H1 (cell line): ENCODE measurements at regions not wholly inside any gene's neighbourhood (a gene's known extent, or its start where the extent isn't known, plus 50 kb on each side); places are given as distances from the start of the nearest gene placed in this dataset.

Source experiments
- CBX5 ChIP-seq: fragments of 300-800, 300-1000 bp; sonication (generic); IDR thresholded peaks from 2 replicates; pipeline ENCODE4 v1.7.1; 2016; ENCODE audit warnings: antibody characterized with exemption, low read length, low read depth
- CEBPB ChIP-seq: IDR thresholded peaks from 2 replicates; pipeline ENCODE4 v1.6.1; 2012; ENCODE audit warnings: low read depth, low read length
- CHD1 ChIP-seq: IDR thresholded peaks from 2 replicates; pipeline ENCODE4 v1.6.1; 2012; ENCODE audit warnings: low read depth, low read length, improper control_type of control experiment
- EP300 ChIP-seq, 2 experiments: IDR thresholded peaks; 1 replicate in 1 of 2; 2 replicates in 1 of 2; pipeline ENCODE4 v1.6.1; 2011 to 2012; ENCODE audit warnings: low read depth in 2 of 2, low read length in 2 of 2, mild to moderate bottlenecking in 2 of 2, borderline replicate concordance in 1 of 2, inconsistent platforms in 1 of 2, moderate library complexity in 1 of 2
- EZH2 ChIP-seq: fragments of 200-600 bp; sonication (generic); IDR thresholded peaks from 2 replicates; pipeline ENCODE4 v1.7.1; 2012; ENCODE audit warnings: low read depth, mild to moderate bottlenecking, moderate library complexity, low read length, inconsistent platforms; ENCODE audit not compliant: severe bottlenecking
- HDAC6 ChIP-seq: IDR thresholded peaks from one replicate; pipeline ENCODE4 v1.7.1; 2012; ENCODE audit warnings: low read depth, mild to moderate bottlenecking, inconsistent platforms, low read length, moderate library complexity
- JUN ChIP-seq: IDR thresholded peaks from 2 replicates; pipeline ENCODE4 v1.6.1; 2011; ENCODE audit warnings: low read depth, mild to moderate bottlenecking, improper control_type of control experiment, low read length
- JUND ChIP-seq: IDR thresholded peaks from 2 replicates; pipeline ENCODE4 v1.6.1; 2011; ENCODE audit warnings: mild to moderate bottlenecking, improper control_type of control experiment, low read length
- KDM1A ChIP-seq: fragments of 200-600, 300-600 bp; sonication (generic); IDR thresholded peaks from 2 replicates; pipeline ENCODE4 v1.7.1; 2016; ENCODE audit warnings: mild to moderate bottlenecking, low read length, borderline replicate concordance
- POLR2A ChIP-seq, 2 experiments: IDR thresholded peaks; 1 replicate in 1 of 2; 2 replicates in 1 of 2; pipeline ENCODE4 v1.6.1; 2011; ENCODE audit warnings: low read depth in 2 of 2, low read length in 2 of 2, mild to moderate bottlenecking in 2 of 2; ENCODE audit errors: control extremely low read depth in 1 of 2
- RAD21 ChIP-seq, 2 experiments: IDR thresholded peaks in 1 of 2; conservative IDR thresholded peaks in 1 of 2; 2 replicates each; pipeline ENCODE4 v1.6.1; 2011; ENCODE audit warnings: low read depth in 2 of 2, low read length in 2 of 2, improper control_type of control experiment in 1 of 2, inconsistent platforms in 1 of 2, mild to moderate bottlenecking in 1 of 2, moderate library complexity in 1 of 2
- SIN3A ChIP-seq, 2 experiments: IDR thresholded peaks in 1 of 2; conservative IDR thresholded peaks in 1 of 2; 2 replicates each; pipeline ENCODE4 v1.6.1; 2011 to 2012; ENCODE audit warnings: low read length in 2 of 2, improper control_type of control experiment in 1 of 2, low read depth in 1 of 2, mild to moderate bottlenecking in 1 of 2
- YY1 ChIP-seq: IDR thresholded peaks from 2 replicates; pipeline ENCODE4 v1.6.1; 2011; ENCODE audit warnings: low read depth, mild to moderate bottlenecking, low read length
- TF ChIP-seq, protein P1 (sequence below), 3 experiments: IDR thresholded peaks; 1 replicate in 2 of 3; 2 replicates in 1 of 3; pipeline versions ENCODE4 v1.5.1 to v1.6.1; 2011; ENCODE audit warnings: low read length in 3 of 3, mild to moderate bottlenecking in 3 of 3, inconsistent platforms in 2 of 3, low read depth in 1 of 3, moderate library complexity in 1 of 3; ENCODE audit not compliant: insufficient read depth in 1 of 3; ENCODE audit errors: control extremely low read depth in 1 of 3

DNA sequence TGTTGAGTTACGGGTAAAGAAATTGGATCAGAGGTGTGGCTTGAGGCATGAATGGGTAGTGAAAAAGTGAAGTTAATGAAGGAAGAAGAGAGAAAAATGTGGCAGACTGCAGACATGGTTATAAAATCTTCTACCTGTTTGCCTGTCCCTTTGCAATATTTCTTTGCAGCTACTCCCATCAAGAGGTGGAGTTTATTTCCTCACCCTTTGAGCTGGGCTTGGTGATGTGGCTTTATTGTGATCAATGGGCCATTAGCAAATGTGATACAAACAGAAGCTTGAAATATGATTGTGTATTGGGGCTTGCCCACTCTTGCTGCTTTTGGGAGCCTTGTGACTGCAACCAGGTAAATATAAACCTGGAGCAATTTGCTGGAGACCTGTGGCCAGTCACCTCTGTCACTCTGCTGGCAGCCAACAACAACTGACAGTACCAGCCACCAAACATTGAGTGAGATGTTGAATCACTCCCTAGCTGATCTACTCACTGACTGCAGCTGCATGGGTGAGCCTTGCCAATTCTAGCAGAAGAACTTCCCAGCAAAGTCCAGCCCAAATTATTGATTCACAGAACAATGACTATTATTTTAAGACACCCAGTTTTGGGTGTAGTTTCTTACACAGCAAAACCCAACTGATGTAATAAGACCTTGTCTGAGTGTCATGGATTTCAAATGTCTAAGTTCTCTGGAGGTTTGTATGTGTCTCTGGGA lies 151.0 kb upstream of the ATP2B1 start:
- TF ChIP-seq CBX5 (no peak), POLR2A (IDR thresholded peaks at IDR 0.05; ENCODE audit: control extremely low read depth in 1 of 2, low read depth in 2 of 2, low read length in 2 of 2) (no peak), EP300 (IDR thresholded peaks at IDR 0.05; ENCODE audit: borderline replicate concordance in 1 of 2, low read depth in 2 of 2, low read length in 2 of 2) (no peak), YY1 (no peak), CEBPB (no peak), CHD1 (no peak), HDAC6 (no peak), JUN (no peak), JUND (no peak), RAD21 (IDR thresholded peaks at IDR 0.05 in 1 of 2, conservative IDR thresholded peaks at IDR 0.05 in 1 of 2; ENCODE audit: low read depth in 2 of 2, low read length in 2 of 2) (no peak), EZH2 (no peak), SIN3A (conservative IDR thresholded peaks at IDR 0.05 in 1 of 2, IDR thresholded peaks at IDR 0.05 in 1 of 2; ENCODE audit: low read depth in 1 of 2, low read length in 2 of 2) (no peak), KDM1A (no peak)
- TF ChIP-seq, protein P1, sequence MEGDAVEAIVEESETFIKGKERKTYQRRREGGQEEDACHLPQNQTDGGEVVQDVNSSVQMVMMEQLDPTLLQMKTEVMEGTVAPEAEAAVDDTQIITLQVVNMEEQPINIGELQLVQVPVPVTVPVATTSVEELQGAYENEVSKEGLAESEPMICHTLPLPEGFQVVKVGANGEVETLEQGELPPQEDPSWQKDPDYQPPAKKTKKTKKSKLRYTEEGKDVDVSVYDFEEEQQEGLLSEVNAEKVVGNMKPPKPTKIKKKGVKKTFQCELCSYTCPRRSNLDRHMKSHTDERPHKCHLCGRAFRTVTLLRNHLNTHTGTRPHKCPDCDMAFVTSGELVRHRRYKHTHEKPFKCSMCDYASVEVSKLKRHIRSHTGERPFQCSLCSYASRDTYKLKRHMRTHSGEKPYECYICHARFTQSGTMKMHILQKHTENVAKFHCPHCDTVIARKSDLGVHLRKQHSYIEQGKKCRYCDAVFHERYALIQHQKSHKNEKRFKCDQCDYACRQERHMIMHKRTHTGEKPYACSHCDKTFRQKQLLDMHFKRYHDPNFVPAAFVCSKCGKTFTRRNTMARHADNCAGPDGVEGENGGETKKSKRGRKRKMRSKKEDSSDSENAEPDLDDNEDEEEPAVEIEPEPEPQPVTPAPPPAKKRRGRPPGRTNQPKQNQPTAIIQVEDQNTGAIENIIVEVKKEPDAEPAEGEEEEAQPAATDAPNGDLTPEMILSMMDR (IDR thresholded peaks at IDR 0.05; ENCODE audit: control extremely low read depth in 1 of 3, insufficient read depth in 1 of 3, low read depth in 1 of 3, low read length in 3 of 3), result no peak
